HG03039 (cell line): ENCODE measurements at regions not wholly inside any gene's neighbourhood (a gene's known extent, or its start where the extent isn't known, plus 50 kb on each side); places are given as distances from the start of the nearest gene placed in this dataset.
"Not testable (repeated sequence)": the region's sequence is repeated elsewhere in the genome, so short reads cannot be mapped to it uniquely, and the experiment has no call there.

ENCODE experiments used
- ATAC-seq: cut with Tn5 transposase; IDR thresholded peaks from one replicate; pipeline ENCODE4 v1.9.1; 2021; ENCODE audit warnings: mild to moderate bottlenecking, moderate library complexity; ENCODE audit not compliant: unreplicated experiment

GRCh38 chr1:198966519-198966918, 327.7 kb downstream of the PTPRC start:
- ATAC-seq, result no peak

- ATAC-seq, result no peak
These were observed 328.7 kb downstream of the PTPRC start for GRCh38 chr1:198967566-198967965.

- no peak for ATAC-seq
These were observed 330.0 kb downstream of the PTPRC start for GRCh38 chr1:198968866-198969265.

GRCh38 chr1:198969981-198970380, 331.1 kb downstream of the PTPRC start:
- ATAC-seq, result no peak

GRCh38 chr1:198970916-198971315, 332.1 kb downstream of the PTPRC start:
- no peak for ATAC-seq

- no peak for ATAC-seq
These were observed 339.1 kb downstream of the PTPRC start for GRCh38 chr1:198977909-198978308.

GRCh38 chr1:198978523-198978922, 339.7 kb downstream of the PTPRC start:
- no peak for ATAC-seq

- ATAC-seq, result no peak
These were observed 347.2 kb downstream of the PTPRC start for GRCh38 chr1:198986036-198986435.

- no peak for ATAC-seq
These were observed 347.6 kb downstream of the PTPRC start for GRCh38 chr1:198986442-198986841.

GRCh38 chr1:199002661-199003060, 363.8 kb downstream of the PTPRC start:
- ATAC-seq, result no peak

- no peak for ATAC-seq
These were observed 368.6 kb downstream of the PTPRC start for GRCh38 chr1:199007423-199007822.

GRCh38 chr1:199009447-199009846, 370.6 kb downstream of the PTPRC start:
- ATAC-seq, result no peak

GRCh38 chr1:199010492-199010891, 371.7 kb downstream of the PTPRC start:
- ATAC-seq, result no peak

GRCh38 chr1:199010933-199011332, 372.1 kb downstream of the PTPRC start:
- ATAC-seq, result no peak

- no peak for ATAC-seq
These were observed 377.0 kb downstream of the PTPRC start for GRCh38 chr1:199015799-199016198.

- no peak for ATAC-seq
These were observed 379.8 kb downstream of the PTPRC start for GRCh38 chr1:199018471-199019135.

GRCh38 chr1:199020051-199020450, 381.2 kb downstream of the PTPRC start:
- ATAC-seq, result no peak

GRCh38 chr1:199020904-199021303, 382.1 kb downstream of the PTPRC start:
- ATAC-seq, result no peak

- ATAC-seq, result no peak
These were observed 390.6 kb downstream of the PTPRC start for GRCh38 chr1:199029401-199029800.

- no peak for ATAC-seq
These were observed 391.0 kb downstream of the PTPRC start for GRCh38 chr1:199029855-199030254.

GRCh38 chr1:199030541-199030940, 391.7 kb downstream of the PTPRC start:
- not testable (repeated sequence) for ATAC-seq

- ATAC-seq, result not testable (repeated sequence)
These were observed 392.3 kb downstream of the PTPRC start for GRCh38 chr1:199031170-199031569.

- not testable (repeated sequence) for ATAC-seq
These were observed 393.6 kb downstream of the PTPRC start for GRCh38 chr1:199032479-199032878.
